ENCODE measurements at regions not wholly inside any gene's neighbourhood (a gene's known extent, or its start where the extent isn't known, plus 50 kb on each side); places are given as distances from the start of the nearest gene placed in this dataset.
A peak's percentile ranks its signal among the peaks of the same experiment; 100 is the strongest.

DNA sequence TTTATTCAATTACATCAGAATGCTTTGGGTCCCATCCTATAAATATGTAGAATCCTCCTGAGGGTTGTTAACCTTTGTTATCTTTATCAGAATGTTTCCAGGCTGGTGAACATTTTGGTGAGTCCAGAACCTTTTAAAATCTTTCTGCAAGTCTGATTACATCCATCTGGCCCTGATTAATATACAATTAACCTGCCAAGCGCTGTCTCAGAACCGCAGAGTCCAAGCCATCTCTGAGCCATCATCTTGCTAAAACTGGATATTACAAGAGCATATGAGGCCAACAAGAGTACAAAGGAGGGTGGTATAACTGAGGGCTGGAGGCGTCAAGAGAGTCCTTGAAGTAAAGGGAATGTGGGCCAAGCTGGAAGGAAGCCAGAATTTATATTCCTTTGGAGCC lies 88.6 kb upstream of the ZC3H11B start:
- no peaks in the 10 kb centered on the region for H3K36me3 ChIP-seq
- H3K4me3 ChIP-seq, result no peak overlapping the region
- 82% methylated on average over 3 of the region's 3 CpGs for WGBS
- H3K4me1 ChIP-seq, result no peaks in the 10 kb centered on the region
- no peak for TF ChIP-seq POLR2A (IDR thresholded peaks at IDR 0.05)
- TF ChIP-seq, protein P1, sequence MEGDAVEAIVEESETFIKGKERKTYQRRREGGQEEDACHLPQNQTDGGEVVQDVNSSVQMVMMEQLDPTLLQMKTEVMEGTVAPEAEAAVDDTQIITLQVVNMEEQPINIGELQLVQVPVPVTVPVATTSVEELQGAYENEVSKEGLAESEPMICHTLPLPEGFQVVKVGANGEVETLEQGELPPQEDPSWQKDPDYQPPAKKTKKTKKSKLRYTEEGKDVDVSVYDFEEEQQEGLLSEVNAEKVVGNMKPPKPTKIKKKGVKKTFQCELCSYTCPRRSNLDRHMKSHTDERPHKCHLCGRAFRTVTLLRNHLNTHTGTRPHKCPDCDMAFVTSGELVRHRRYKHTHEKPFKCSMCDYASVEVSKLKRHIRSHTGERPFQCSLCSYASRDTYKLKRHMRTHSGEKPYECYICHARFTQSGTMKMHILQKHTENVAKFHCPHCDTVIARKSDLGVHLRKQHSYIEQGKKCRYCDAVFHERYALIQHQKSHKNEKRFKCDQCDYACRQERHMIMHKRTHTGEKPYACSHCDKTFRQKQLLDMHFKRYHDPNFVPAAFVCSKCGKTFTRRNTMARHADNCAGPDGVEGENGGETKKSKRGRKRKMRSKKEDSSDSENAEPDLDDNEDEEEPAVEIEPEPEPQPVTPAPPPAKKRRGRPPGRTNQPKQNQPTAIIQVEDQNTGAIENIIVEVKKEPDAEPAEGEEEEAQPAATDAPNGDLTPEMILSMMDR (IDR thresholded peaks at IDR 0.05), result no peak
- no peak for TF ChIP-seq POLR2AphosphoS5 (IDR thresholded peaks at IDR 0.05)
- no peak for TF ChIP-seq EP300 (IDR thresholded peaks at IDR 0.05)
- no peak overlapping the region for H3K27ac ChIP-seq
- H3K9me3 ChIP-seq, result no peaks in the 10 kb centered on the region
- no peak for DNase-seq (ENCODE audit: low spot score in 2 of 2)
- no peaks in the 10 kb centered on the region for H3K27me3 ChIP-seq

DNA sequence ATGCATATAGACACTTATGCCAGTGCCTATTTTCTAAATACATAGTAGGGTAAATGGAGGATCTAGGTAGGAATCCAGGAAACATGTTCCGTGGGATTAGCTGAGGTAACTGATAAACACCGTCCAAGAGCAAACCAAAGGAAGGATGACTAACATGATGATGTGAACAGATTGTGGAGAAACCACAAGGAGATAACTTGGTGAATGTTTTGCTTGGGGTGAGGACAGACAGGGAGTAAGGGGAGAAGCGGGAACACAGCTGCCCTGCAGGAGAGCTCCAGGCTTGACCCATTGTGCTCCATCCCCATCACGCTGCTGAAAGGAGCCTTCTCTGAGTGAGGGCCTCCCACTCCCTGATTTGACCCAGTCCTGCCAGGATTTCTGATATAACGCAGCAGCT lies 87.0 kb upstream of the ZC3H11B start:
- no peak for TF ChIP-seq EP300 (IDR thresholded peaks at IDR 0.05)
- no peak for TF ChIP-seq POLR2A (IDR thresholded peaks at IDR 0.05)
- TF ChIP-seq, protein P1 (IDR thresholded peaks at IDR 0.05), result no peak
- no peak for TF ChIP-seq POLR2AphosphoS5 (IDR thresholded peaks at IDR 0.05)
- no peak for DNase-seq (ENCODE audit: low spot score in 2 of 2)
- Histone ChIP-seq H3K4me1 (no peaks in the 10 kb centered on the region), H3K27ac (no peak overlapping the region), H3K4me3 (no peak overlapping the region), H3K9me3 (no peaks in the 10 kb centered on the region), H3K36me3 (no peaks in the 10 kb centered on the region), H3K27me3 (no peaks in the 10 kb centered on the region)
- WGBS, result 90% methylated on average over 5 of the region's 5 CpGs

DNA sequence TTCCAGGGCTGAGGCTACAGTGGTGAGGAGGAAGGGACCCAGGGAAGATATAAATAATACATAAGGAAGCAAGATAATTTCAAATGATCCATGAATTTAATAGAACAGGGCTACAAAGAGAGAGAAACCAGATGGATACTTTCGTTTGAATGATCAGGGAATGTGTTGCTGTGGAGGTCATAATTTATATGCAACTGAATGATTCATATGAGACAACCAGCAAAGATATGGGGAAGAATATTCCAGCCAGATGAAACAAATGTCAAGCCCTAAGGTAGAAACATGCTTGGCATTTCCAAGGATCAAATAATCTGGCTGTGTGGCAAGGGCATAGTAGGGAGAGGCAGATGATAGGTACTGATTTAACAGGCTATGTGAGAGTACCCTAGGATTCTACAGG lies 84.8 kb upstream of the ZC3H11B start:
- 65% methylated on average over 1 of the region's 1 CpG for WGBS
- Histone ChIP-seq H3K36me3 (no peaks in the 10 kb centered on the region), H3K4me1 (no peaks in the 10 kb centered on the region), H3K27me3 (no peaks in the 10 kb centered on the region), H3K4me3 (no peak overlapping the region), H3K27ac (no peak overlapping the region), H3K9me3 (no peaks in the 10 kb centered on the region)
- TF ChIP-seq POLR2AphosphoS5 (IDR thresholded peaks at IDR 0.05), result no peak
- TF ChIP-seq, protein P1 (IDR thresholded peaks at IDR 0.05), result no peak
- no peak for TF ChIP-seq EP300 (IDR thresholded peaks at IDR 0.05)
- no peak for TF ChIP-seq POLR2A (IDR thresholded peaks at IDR 0.05)
- no peak for DNase-seq (ENCODE audit: low spot score in 2 of 2)

DNA sequence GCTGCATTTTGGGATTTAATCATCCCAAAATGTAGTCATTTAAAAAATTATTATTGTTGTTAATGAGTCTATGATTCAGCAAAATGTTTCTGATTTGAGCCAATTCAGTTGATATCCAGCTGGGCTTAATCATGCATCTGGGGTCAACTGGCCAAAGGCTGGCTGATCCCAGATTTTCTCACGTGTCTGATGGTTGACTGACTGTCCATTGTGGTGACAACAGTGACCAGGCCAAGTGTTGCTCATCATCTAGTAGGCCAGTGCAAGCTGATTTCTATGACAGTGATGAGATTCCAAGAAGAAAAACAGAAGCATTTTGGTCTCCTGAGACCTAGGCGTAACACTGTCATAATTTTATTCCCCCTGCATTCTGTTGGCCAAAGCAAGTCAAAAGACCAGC lies 80.1 kb upstream of the ZC3H11B start:
- no peak for DNase-seq (ENCODE audit: low spot score in 2 of 2)
- Histone ChIP-seq H3K9me3 (no peaks in the 10 kb centered on the region), H3K27ac (no peak overlapping the region), H3K27me3 (no peaks in the 10 kb centered on the region), H3K4me3 (no peak overlapping the region), H3K36me3 (no peaks in the 10 kb centered on the region), H3K4me1 (no peaks in the 10 kb centered on the region)
- 40% methylated on average over 2 of the region's 2 CpGs for WGBS
- TF ChIP-seq POLR2A (IDR thresholded peaks at IDR 0.05) (no peak), EP300 (IDR thresholded peaks at IDR 0.05) (no peak), POLR2AphosphoS5 (IDR thresholded peaks at IDR 0.05) (peak in 1 of 3 donors; percentile 22)
- TF ChIP-seq, protein P1 (IDR thresholded peaks at IDR 0.05), result no peak

DNA sequence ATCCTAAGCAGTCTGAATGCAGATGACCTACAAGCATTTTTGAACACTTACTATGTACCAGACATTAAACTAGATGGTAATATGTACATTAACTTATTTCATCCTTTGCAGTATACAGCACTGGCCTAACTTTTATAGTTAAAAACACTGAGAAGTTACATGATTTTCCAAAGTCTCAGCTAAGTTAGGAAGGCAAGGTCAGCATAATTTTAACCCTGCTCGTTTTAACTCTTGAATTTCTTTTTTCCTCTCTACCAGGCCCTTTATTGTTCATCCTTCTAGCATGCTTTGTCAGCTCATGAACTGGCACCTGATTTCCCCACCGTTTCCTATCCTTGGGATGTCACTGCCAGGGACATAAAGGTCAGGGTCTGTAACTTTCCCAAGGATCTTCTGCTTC lies 76.9 kb upstream of the ZC3H11B start:
- Histone ChIP-seq H3K36me3 (no peaks in the 10 kb centered on the region), H3K4me3 (no peak overlapping the region), H3K4me1 (no peaks in the 10 kb centered on the region), H3K27me3 (no peaks in the 10 kb centered on the region), H3K9me3 (no peaks in the 10 kb centered on the region), H3K27ac (no peak overlapping the region)
- no peak for DNase-seq (ENCODE audit: low spot score in 2 of 2)
- 63% methylated on average over 2 of the region's 2 CpGs for WGBS
- TF ChIP-seq EP300 (IDR thresholded peaks at IDR 0.05), result no peak
- TF ChIP-seq POLR2AphosphoS5 (IDR thresholded peaks at IDR 0.05), result no peak
- TF ChIP-seq, protein P1 (IDR thresholded peaks at IDR 0.05), result no peak
- no peak for TF ChIP-seq POLR2A (IDR thresholded peaks at IDR 0.05)
